ENCODE measurements at regions not wholly inside any gene's neighbourhood (a gene's known extent, or its start where the extent isn't known, plus 50 kb on each side); places are given as distances from the start of the nearest gene placed in this dataset.

DNA sequence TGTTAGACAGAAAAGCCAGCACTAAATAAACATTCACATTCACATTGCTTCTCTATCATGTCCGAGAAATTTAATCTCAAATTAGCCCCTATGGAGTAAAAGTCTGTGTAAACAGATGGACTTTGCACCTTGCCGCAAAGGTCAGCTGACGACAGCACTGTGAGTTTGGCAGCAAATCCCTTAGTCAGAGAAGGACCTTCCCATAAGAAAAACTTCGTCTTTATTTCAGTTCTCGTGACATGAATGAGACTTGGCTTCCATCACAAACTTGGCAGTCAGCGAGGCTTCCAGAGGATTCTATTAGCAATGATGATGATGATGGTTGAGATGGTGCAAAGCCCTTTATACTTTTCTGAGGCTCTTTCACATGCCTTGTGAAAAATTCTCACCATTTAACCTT lies 133.7 kb upstream of the IFNGR1 start:
- DNase-seq = no peak

DNA sequence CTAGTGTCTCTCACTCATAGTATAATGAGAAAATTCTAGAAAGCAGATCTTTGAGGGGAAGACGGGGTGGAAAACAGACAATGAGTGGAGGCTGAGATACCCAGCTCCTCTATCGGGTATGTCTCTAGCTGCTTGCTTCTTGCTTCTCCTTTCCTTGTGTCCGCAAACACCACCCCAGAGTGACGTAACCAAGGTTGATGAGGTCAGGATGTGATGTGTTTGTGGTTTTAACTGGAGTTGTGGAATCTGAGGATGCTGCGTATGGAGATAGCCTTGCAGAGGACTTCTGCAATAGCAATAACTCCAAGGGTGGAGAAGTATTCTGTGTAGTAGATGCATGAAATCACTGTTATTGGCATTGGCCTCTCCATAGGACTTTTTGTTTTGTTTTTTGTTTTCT lies 132.7 kb upstream of the IFNGR1 start:
- no peak for DNase-seq

DNA sequence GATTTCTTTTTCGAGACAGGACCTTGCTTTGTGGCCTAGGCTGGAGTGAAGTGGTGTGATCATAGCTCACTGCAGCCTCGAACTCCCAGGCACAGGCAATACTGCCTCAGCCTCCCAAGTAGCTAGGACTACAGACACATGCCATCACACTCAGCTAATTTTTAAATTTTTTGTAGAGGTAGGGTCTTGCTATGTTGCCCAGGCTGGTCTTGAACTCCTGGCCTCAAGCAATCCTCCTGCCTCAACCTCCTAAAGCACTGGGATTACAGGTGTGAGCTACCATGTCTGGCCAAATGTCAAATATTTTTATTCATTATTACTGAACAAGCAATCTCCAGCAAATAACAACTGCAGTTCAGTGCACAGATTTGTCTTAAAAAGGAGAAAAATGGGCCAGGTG lies 131.7 kb upstream of the IFNGR1 start:
- no peak for DNase-seq

DNA sequence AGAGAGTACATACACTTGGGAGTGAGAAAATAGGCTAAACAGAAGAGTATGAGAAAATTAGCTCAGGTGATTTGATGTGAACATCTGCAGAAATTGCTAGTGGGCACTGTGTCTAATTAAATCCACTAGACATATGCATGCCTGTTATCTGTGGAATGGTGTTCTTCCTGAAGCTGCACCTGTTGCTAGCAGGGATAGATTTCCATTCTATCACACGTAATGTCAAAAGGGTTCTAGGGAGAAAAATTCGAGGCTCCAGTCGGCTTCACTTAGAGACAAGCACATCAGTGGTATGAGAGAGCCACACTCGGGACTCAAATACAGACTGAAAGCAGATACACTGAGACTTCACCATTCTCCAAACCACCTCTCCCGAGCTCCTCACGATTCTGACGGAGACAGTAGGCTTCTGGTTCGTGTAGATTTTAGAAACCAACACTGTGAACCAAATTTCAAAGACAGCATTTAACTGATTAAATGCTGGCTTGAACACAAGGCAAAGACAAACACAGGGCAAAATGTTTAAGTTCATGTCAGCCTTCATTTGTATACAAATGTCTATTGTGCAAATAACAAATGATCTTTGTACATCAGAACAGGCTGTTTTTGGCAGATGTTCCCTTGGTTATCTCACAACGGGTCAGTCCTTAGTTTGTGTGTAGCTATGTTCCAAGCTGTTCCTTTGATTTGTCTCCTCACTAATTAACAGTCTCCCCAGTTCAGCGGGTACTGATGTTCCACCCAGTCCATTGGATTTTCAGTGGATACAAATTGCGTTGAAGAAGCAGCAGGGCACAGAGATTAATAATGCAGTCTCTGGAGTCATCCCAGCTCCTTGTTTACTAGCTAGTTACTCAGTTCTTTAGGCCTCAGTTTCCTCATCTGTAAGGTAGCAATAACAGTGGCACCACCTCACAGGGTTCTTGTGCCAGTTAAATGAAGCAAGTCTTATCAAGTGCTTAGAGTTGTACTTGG lies 131.0 kb upstream of the IFNGR1 start:
- no peak for DNase-seq

DNA sequence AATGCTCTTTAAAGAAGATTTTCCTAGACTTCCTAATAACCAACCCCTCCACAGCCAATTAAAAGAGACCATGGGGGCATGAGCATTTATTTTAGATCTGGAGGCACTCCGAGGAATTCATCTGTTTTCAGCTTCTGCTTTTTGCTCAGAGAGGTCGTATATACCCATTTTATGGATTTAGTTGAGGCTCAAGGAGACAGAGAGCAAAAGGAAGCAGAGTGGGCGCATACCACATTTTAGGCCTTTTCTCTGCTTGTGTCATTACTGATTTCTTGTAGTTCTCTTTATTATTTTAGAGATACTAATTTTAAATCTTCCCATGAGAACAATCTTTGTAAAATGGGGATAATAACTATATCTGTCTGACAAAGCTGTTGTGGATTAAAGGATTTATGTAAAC lies 129.6 kb upstream of the IFNGR1 start:
- DNase-seq = no peak

DNA sequence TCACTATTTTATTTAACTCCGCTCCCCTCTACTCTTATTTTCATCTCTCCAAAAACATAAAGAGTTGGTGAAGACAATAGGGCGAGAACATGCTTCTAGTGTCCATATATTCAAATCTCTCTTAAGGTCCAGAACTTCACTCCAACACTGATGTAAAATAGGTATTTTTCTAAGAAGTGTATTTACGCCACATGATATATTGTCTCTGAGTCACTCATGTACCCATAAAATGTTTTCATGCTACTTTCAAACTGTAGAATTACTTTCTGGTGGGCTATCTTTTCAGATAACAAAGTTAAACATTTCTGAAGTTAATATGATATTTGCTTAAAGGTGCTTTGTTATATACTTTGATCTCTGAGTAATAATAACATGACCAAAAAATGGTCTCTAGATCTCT lies 124.1 kb upstream of the IFNGR1 start:
- no peak for DNase-seq

DNA sequence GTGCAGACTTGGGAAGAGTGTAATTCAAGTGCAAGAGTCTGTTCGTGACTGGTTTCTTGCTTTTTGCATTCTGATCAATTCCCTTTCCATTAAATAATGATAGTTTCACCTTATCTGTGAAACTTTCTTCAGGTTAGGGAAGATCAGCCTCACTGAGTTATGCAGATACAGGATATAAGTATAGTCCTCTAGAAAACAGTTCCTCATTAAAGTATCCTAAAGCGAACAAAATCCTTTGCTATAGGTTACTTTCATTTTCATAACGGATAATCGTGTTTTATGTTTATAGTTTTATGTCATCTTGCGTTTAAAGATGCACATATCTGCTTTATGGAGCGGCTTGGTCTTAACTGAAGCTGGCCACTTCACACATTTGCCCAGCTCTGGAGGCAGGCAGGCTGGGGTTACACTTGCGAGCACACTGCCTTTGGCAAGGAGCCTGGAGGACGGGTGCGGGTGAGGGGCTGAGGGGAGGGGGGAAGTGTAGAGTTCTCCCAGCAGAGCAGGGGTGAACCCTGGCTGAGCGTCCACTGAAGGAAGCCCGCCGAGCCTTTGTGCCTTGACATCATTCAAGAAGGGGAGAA lies 123.5 kb upstream of the IFNGR1 start:
- no peak for DNase-seq

DNA sequence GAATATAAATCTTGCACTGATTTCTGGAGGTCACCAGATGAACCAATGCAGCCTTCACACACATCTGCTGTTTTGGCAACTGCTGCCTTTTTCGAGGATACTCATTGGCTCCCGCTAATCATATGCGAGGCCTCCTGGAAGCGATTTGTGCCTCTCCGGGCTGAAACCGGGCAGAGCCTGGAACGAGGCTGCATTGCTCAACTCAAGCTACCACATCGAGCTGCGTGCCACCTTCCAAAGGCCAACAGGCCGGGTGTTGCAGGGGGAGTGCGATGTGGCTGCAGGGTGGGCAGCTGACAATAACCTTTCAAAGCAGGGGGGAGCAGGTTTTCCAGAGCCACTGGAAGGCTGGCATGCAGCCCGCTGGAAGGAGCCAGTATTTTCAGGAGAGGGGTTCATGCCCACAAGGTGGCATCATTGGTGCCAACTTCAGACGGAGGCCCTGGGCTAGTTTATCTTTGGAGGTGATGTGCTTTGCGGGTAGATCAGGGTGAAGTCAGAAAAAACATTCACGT lies 122.6 kb upstream of the IFNGR1 start:
- DNase-seq = peak; percentile 35

DNA sequence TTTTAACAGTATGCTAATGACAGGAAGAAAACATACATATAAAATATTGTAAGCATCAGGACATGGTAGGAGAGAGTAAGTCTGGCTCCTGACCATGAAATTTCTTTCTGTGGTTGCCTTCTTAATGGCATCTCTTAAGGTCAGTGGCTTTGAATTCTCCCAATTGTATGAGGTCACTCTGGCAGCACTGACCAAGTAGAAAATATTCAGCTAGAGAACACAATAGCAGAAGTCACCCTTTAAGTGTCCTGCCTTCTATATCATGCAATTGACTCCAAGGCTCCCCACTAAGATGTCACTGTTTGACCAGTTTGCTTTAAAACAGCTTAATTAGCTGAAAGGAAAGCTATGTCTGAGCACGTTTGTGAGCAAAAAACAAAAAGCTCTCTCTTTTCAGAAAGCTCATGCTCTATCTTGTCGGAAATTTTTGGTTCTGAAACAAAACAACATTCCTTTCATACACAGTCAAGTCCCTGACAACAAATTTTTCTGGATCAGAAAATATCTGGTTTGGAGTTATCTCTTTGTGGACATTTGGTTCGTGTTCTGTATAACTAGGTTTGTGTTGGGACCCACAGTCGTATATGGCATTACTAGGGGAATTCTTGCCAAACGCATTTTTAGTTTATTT lies 120.9 kb upstream of the IFNGR1 start:
- no peak for DNase-seq

DNA sequence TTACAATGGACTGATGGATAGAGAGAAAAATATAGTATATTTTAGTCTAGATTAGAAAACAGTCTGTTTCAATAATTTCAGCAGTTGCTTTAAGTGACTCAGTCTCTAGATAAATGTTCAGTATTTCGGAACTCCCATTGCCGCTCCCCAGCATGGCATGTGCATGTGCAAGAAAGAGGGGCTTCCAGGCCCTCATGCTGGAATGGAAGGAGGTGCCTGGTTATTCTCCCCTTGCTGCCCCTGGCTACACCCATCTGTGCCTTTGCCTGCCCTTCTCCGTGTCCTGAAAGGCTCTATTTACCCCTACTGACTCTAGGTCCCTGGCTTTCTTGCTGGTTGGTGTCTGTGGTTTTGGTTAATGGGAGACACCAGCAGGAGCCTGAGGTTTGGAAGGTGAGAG lies 115.7 kb upstream of the IFNGR1 start:
- no peak for DNase-seq

DNA sequence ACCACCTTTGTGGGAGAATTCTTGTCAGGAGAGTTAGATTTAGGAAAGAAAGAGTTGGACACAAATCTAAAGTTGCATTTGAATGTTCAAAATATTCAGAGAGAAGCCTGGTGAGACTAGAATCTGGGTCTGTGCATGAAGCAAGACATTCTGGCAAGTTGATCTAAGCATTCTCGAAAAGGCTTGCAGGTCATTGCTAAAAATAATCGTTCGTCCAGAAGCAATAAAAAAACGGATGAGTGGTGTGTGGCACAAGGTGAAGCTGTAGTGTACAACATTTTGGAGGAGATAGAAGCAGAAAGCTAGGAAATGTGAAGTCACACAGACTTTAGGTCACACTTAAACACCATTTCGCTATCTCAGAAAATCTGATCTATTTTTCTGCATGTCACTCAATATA lies 114.9 kb upstream of the IFNGR1 start:
- DNase-seq = no peak

DNA sequence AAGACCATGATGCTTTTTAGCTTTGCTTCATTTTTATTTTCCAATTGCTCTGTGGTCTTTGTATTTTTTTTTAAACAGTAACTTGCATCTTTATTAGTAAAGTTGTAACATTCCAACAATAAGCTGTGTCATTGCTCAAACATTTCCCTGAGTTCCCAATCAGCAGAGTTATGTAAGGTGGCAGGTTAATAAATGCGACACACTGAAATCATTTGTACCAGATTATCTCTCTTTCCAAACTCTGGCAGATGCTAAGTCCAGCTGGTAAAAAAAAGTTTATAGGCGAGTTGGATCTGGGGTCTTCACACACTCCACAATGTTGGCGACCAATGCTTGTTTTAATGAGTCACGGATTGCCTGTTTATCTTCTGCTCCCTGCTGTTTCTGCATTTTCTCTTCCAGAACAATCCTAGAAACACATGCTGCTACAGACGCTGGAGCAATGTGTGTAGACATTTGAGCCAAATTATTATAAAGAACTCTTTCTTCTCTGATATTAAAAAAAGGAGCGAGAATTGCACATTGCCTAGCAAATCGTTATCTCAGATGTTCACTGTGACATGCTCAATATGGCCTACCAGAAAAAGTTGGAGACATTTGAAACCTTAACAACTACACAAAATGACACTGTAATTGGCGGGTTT lies 113.6 kb upstream of the IFNGR1 start:
- no peak for DNase-seq

DNA sequence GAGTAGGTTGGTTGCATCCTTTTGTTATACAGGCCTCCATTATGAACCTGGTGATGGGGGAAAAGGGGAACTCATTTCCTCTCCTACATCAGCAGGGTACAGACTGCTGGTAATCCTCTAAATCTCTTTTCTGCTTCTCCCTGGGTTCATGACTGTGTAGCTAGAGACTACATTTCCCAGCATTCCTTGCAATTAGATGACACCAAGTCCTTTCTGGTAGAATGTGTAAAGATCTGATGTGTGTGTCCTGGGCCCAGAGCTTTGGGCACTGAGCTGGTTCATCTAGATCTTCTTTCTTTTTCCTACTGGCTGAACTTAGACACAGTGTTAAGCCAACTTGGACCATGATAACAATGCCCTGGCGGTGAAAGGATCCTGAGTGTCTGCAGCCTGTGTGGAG lies 104.7 kb upstream of the IFNGR1 start:
- no peak for DNase-seq

DNA sequence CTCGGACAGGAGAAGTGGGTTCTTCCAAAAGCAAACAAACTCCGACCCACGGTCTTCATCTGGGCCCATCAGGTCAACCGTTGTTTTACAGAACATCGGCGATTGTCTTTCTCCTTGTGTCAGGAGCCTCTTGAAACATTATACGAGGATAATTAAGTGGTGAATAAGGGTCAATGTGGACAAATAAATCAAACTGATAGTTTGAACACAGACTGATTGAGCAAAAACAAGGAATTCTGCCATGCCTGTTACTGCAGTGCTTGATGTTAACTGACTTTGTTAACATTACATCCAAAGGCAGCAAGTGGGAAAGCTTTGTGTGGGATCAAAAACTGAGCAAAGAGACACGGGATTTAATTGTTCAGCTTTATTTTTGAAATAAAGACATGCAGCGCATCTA lies 101.1 kb upstream of the IFNGR1 start:
- no peak for DNase-seq

DNA sequence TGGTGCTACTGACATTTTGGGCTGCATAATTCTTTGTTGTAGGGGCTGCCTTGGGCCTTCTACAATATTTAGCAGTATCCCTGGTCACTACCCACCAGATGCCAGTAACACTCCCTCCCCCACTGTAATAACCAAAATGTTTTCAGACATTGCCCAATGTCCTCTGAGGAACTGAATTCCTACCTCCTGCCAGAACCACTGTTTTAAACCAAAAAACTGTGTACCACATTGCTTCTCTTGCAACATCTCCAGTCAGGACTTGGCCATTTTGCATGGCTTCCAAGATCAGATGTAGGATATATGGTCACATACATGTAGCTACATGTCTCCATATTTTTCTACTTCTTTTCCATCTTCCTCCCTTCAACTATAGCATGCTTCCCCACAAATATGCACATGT lies 97.4 kb upstream of the IFNGR1 start:
- DNase-seq = no peak

DNA sequence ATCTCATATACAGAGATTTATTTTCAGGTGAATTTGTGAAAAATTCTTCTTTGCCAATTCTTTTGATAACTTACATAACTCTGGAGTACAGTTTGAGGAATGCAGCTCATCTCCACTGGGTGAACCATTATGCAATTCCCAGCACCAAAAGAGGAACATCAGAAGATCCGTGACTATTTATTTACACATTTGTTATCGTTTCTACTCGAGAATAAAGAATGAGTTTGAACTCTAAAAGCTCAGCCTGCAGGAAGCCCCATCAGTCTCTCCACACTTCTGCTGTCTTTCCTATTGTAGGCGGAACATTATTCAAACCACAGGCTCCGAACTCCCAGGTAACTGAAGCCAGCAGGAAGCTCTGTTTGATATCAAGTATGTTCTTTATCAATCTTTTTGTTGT lies 95.9 kb upstream of the IFNGR1 start:
- DNase-seq = no peak

DNA sequence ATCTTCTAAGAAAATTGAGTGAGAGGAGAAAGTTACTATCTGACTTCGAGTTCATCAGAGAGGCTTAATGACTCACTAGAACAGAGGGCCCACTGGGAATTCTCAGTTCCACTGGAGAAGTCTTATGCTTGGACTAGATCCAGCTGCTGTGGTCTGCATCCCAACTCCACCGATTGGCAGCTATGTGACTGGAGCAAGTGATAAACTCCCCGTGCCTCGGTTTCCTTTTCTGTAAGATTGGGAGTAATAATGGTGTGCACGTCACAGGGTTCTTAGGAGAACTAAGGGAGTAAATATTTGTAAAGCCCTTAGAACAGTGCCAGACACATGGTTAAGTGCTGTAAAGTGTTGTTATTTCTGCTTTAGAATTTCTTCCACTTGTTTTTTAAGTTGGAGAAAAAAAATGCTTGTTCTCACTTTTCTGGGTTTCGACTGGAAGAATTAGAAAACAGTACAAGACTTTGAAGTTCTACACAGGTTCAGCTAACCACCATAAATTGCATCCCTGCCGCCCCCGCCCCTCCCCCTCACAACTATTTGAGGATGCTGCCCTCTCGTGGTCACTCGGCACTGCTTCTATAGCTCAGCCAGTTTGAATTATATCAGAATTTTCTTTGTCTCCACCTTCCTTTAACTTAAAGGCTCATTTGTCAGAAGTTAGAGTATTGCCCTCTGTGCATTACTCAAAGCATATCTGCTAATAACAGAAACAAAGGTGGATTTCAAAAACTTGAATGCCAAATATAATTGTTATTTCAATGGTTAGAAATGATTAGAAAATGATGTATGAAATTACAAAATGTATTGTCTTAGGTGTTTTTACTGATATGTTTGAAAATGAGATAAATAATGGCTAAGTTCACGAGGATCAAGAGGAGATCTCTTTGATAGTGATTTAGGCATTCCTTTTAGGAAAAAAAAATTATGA lies 95.0 kb upstream of the IFNGR1 start:
- peak; percentile 66 for DNase-seq

DNA sequence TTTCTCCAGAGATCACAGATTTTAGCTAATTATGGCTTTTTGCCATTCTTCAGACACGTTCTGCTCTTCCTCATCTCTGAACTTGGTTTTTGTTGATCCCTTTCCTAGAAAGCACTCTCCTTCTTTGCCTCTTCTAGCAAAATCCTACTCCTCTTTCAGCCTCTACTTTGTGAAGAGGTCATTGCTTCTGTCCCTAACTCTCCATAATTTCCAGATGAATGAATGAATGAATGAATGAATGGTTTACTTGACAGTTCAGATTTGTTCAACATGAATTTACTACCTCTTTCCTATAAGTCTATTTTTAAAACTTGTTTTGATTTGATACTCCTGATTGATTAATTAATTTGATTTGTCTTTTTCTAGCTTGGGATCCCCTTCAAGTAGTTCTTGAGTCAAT lies 94.0 kb upstream of the IFNGR1 start:
- DNase-seq = no peak

DNA sequence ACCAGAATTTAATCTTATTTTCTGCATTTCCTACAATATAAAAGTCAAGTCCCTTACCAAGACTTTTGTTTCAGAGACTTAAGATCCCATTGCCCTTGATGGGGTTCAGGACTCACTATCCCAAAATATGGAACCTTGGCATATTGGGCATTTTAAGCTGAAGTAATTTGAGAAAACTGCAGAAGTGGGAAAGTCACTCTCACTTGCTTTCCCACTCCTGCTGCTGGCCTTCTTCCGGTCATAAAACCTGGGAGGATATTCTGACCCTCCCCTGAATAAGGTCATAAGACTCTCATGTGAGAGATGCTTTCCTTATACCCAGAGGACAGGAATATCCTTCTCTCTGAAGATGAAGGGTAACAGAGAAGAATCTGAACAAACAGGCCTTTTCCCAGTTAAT lies 92.8 kb upstream of the IFNGR1 start:
- DNase-seq = no peak

DNA sequence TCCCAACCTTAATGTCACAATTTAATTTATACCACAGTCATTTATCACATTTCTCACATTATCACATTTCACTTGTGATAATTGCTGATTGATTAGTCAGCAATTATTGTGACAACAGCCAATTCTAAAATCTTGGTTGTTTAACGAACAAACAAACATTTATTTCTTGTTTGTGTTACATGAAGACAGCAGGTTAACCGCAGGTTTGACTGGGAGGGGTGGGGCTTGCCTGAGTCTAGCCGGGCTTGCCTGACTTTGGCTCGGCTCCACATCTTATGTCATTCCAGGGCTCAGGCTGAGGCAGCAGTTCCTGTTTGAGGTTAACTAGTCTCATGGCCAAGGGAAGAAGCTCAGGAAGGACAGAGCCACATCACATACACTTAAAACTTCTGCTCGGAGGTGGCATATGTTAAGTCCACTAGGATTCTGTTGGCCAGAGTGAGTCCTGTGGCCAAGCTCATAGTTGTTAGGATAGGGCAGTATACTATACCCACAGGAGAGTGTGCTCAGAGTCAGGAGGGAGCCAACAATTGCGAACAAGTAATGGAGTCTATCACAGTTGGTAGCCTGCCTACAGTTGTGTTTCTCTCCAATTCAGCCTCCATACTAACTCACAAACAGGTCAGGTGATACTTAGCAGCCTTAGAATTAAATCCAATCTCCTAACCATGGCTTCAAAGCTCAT lies 90.0 kb upstream of the IFNGR1 start:
- peak; percentile 86 for DNase-seq

DNA sequence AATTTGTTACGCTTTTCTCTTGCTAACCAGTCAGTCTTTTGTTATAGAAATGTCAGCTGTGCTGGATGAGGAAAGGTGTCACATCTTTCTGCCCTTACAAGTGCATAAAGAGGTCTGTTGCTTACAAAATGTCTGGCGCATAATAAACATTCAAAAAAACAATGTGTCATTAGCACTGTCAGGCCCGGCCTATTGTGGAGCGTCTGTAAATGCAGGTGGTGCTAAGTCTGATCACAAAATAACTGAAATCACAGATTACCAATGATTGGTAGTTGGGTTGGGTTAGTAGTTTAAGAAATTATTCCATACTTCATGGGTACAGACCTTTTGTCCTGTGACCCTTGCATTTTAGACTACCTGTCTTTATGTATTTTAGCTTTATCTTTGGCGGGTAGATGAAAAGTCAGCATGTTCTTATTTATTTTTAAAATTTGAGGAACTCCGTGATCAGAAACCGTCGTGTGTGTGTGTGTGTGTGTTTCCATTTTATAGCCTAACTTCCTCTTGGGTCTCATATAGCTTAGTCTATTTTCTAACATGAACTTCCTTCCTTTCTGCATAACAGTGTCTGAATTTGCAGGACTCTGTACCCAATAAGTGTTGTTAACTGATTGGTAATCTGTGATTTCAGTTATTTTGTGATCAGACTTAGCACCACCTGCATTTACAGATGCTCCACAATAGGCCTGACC lies 88.1 kb upstream of the IFNGR1 start:
- no peak for DNase-seq
